NCI-H345 (cell line): ENCODE measurements at regions not wholly inside any gene's neighbourhood (a gene's known extent, or its start where the extent isn't known, plus 50 kb on each side); places are given as distances from the start of the nearest gene placed in this dataset.
"Not testable (repeated sequence)": the region's sequence is repeated elsewhere in the genome, so short reads cannot be mapped to it uniquely, and the experiment has no call there.

Experiments used
- DNase-seq: peaks from one replicate; lab custom pipeline; 2025; lab: John Stamatoyannopoulos, UW

DNA sequence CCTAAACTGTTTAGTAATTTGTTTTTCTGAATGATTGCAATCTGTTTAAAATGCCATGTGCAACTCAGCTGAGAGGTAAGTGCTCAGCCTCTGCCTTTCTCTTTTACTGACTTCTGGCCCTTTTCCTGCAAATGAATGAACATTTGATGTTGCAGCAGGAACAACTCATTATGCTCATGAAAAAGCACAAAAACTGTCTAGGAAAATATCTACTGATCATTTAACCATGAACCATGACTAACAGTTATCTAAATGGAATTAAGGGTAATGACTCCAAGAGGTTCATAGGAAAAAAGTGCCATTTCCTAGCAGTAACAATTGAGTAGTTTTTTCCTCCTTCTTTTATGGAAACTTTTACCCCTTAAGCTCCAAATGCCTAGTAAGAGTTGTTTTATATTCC lies 70.6 kb upstream of the ANKH start:
- no peak for DNase-seq

DNA sequence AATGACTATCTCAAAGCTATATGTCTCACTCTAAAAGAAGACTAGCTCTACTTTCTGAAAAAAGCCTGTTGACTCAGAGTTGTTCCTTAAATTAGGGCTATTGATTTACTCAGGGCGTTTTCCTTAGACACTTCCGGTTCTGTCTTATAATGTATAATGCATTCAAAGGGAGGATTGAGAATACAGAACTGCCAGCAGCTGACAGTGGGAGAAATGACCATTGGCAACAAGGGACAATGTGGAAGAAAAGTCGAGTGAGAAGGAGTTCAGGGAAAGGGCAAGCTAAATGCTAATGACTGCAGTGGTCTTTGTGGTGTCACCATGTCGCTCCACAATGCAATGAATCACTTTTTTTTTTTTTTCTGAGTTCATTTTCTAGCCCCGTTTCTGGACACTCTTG lies 65.7 kb upstream of the ANKH start:
- DNase-seq, result no peak

DNA sequence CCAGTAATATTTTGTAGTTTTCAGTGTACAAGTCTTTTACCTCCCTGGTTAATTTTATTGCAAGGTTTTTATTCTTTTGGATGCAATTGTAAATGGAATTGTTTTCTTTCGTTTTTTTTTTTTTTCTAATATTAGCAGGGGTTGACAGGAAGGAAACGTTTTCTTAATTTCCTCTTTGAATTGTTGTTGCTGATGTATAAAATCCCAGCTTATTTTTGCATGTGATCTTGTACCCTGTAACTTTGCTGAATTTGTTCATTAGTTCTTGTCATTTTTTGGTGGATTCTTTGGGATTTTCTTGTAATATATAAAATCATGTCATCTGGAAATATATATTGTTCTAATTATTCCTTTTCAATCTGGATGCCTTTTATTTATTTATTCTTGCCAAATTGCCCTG lies 65.0 kb upstream of the ANKH start:
- no peak for DNase-seq

DNA sequence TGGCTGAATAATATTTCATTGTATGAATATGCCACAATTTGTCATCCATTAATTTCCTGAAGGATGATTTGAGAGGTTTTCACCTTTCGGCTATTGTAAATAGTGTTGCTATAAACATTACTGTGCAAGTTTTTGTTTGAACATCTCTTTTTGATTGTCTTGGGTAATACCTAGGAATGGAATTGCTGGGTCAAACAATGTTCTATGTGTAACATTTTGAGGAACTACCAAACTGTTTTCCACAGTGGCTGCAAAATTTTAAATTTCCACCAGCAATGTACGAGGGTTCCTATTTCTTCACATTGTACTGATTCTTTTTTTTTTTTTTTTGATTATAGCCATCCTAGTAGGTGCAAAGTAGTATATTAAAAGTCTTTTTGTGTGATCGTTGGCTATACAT lies 63.8 kb upstream of the ANKH start:
- no peak for DNase-seq

DNA sequence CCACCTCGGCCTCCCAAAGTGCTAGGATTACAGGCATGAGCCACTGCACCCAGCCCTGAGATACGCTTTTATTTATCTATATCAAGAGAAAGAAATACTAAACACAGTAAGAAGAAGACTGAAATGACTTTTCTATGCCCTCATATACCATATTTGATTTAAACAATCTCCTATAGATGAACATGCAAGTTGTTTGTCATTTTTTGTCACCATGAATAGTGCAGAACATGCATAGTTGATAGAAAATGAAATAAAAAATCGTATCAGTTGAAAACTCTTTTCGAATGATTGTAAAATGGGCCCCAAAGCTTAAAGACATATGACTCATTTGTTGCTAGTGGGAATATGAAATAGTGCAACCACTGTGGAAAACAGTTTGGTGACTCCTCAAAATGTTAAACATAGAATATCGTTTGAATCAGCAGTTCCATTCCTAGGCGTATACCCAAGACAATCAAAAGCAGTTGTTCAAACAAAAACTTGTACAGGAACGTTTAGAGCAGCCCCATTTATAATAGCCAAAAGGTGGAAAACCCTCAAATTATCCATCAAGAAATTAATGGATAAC lies 61.4 kb upstream of the ANKH start:
- no peak for DNase-seq

DNA sequence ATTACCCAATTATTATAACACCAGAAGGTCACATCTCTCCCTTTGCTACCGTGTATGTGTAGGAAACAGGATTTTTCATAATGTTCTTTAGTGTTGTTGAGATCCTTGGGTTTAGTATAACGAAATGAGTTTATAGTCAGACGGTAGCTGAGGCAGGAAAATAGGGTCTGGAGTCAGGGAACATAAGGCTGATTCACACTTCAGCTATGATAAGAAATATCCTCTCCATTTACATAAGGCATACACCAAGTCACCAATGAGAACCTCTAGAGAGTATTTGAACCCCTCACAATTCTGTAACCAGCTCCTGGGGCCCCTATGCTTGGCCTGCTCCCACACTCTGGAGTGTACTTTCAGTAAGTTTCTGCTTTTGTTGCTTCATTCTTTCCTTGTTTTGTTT lies 58.9 kb upstream of the ANKH start:
- DNase-seq, result no peak

DNA sequence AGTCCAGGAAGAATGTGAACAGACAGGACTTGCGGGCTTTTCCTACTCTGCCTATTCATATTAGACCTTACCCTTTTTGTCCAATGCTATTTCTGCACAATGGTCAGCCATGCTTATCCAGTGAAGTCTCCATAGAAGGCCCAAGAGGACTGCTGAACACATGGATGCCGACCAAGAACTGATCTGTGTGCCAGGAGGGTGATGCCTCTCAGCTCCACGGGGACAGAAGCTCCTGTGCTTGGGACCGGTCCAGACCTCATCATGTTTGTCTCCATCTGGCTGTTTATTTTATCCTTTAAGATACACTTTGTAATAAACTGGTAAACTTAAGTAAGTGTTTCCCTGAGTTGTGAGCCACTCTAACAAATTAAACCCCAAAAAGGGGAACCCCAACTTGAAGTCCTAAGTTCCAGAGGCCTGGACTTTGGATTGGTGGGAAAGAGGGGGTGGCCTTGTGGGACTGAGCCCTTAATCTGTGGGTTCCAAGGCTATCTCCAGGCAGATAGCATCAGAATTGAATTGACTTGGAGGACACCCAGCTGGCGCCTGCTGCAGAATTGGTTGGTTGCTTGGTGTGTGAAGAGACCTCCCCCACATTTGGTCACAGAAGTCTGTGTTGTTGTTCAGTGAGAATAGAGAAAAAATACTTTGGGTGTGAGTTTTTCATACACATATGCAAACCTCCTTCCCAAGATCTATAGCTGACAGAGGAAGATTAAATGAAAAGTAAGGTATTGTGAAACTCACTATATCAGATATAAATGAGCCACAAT lies 57.9 kb upstream of the ANKH start:
- DNase-seq, result no peak

DNA sequence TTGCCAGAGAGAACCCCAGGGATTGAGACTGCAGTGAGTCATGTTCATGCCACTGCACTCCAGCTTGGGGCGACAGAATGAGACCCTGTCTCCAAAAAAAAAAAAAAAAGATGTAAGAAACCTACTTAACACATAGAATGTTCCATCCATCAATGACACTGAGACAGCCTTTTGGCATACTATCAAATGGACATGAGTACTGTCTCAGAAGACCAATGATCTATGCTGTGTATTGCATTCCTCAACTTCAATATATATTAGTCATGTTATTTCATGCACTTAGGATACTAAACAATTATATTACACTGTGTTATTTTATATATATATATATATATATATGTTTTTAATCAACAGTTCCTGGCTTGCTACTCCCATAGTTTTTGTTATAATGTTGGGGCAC lies 57.1 kb upstream of the ANKH start:
- DNase-seq, result no peak

DNA sequence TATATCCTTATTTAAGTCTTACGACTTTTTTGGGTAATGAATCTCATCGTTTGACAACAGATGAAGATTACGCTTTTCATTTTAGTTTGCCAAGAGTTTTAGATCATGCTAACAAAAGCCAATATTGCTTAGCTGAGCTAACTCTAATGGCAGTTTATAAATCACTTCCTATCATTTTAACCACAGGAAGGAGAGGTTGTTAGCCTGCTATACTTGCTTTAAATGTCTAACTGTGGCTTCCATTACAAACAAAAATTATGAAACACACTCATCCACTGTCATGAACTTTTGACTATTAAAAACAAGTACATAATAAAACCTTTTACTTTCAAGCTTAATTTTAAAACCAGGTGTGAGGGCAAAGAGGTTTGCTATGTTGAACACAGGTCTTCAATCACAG lies 53.7 kb upstream of the ANKH start:
- no peak for DNase-seq

DNA sequence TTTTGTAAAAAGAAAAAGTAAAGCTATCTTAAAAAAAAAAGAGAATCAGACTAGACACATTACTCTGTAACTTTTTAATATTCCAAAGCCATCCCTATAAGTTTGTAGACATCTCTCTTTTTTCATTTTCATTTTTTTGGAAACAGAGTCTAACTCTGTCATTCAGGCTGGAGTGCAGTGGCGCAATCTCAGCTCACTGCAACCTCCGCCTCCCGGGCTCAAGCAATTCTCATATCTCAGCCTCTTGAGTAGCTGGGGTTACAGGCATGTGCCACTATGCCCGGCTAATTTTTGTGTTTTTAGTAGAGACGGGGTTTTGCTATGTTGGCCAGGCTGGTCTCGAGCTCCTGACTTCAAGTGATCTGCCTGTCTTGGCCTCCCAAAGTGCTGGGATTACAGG lies 51.4 kb upstream of the ANKH start:
- DNase-seq, result not testable (repeated sequence)

DNA sequence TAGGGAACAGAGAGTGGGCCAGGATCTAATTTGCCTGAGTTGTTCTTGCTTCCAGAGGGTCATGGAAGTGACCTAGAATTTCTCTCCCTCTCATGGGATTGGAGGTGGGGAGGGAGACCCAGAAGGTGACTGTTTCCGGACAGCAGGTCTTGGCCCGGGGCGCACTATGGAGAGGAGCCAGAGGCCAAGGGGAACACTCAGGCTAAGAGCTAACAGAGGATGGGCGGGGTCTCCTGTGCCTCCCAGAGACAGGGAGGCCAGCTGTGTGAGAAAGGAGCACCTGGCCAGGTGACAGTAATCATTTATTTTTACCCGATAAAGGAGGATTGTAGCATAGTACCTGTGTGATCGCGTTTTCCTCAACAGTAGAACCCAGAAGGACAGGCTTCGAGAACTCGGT lies 50.9 kb upstream of the ANKH start:
- no peak for DNase-seq
